K562 (cell line): ENCODE measurements at regions not wholly inside any gene's neighbourhood (a gene's known extent, or its start where the extent isn't known, plus 50 kb on each side); places are given as distances from the start of the nearest gene placed in this dataset.

ENCODE experiments used
- CEBPB ChIP-seq: fragments of 450-650 bp; IDR thresholded peaks from 2 replicates; pipeline ENCODE4 v1.6.1; 2016; ENCODE audit warnings: missing genetic modification characterization, missing compliant biosample characterization
- CEBPZ ChIP-seq: fragments of 150-350 bp; IDR thresholded peaks from 2 replicates; pipeline ENCODE4 v1.6.1; 2014; ENCODE audit warnings: low read depth, mild to moderate bottlenecking, low read length, borderline replicate concordance
- E2F5 ChIP-seq: sonication (generic); formaldehyde crosslinking; IDR thresholded peaks from 2 replicates; pipeline ENCODE4 v1.8.0; 2022; ENCODE audit warnings: mild to moderate bottlenecking, missing genetic modification reagents
- MBD1 ChIP-seq: fragments of 250-450 bp; sonication (Bioruptor Pico); IDR thresholded peaks from 2 replicates; pipeline ENCODE4 v1.8.0; 2022; ENCODE audit warnings: inconsistent platforms
- RBM15 ChIP-seq: fragments of 200-400 bp; formaldehyde crosslinking; IDR thresholded peaks from 2 replicates; pipeline ENCODE4 v1.6.1; 2018; ENCODE audit warnings: mild to moderate bottlenecking, low read length, moderate library complexity; ENCODE audit not compliant: insufficient read depth
- SRSF3 ChIP-seq: fragments of 200-400 bp; formaldehyde crosslinking; IDR thresholded peaks from 2 replicates; pipeline ENCODE4 v1.6.1; 2016; ENCODE audit warnings: mild to moderate bottlenecking, low read length, moderate library complexity; ENCODE audit not compliant: insufficient read depth
- TCF7L2 ChIP-seq: fragments of 150-350 bp; IDR thresholded peaks from 2 replicates; pipeline ENCODE4 v1.6.1; 2016; ENCODE audit warnings: low read depth, mild to moderate bottlenecking, low read length, moderate library complexity
- THAP7 ChIP-seq: fragments of 250-450 bp; sonication (Bioruptor Pico); IDR thresholded peaks from 2 replicates; pipeline ENCODE4 v1.5.0; 2021
- ZBTB43 ChIP-seq: sonication (generic); formaldehyde crosslinking; IDR thresholded peaks from 2 replicates; pipeline ENCODE4 v1.8.0; 2023; ENCODE audit warnings: mild to moderate bottlenecking, missing genetic modification reagents
- ZC3H4 ChIP-seq: sonication (generic); formaldehyde crosslinking; IDR thresholded peaks from 2 replicates; pipeline ENCODE4 v1.9.0; 2021; ENCODE audit warnings: missing genetic modification reagents, borderline replicate concordance
- ZNF197 ChIP-seq: fragments of 200-800 bp; sonication (Bioruptor generic); IDR thresholded peaks from 2 replicates; pipeline ENCODE4 v1.6.1; 2016; ENCODE audit warnings: low read depth, missing genetic modification characterization, missing compliant biosample characterization

GRCh38 chr5:88404405-88404804, 135.8 kb upstream of the TMEM161B start (continued):
- TF ChIP-seq MBD1 (no peak), CEBPZ (no peak), SRSF3 (no peak), THAP7 (CRISPR knock-in tag) (no peak), RBM15 (no peak), ZC3H4 (CRISPR knock-in tag) (no peak), CEBPB (tag) (no peak), ZBTB43 (CRISPR knock-in tag) (no peak), TCF7L2 (no peak), E2F5 (CRISPR knock-in tag) (no peak), ZNF197 (no peak)
